ENCODE measurements at regions not wholly inside any gene's neighbourhood (a gene's known extent, or its start where the extent isn't known, plus 50 kb on each side); places are given as distances from the start of the nearest gene placed in this dataset.

- peaks cover 9% of the 10 kb centered on the region for H3K9me3 Mint-ChIP-seq
- DNase-seq (ENCODE audit: low spot score) (no peak), ATAC-seq (no peak)
- no peak for TF ChIP-seq E2F1 (CRISPR knock-in tag; IDR thresholded peaks at IDR 0.05)
- TF ChIP-seq ZBTB43 (CRISPR knock-in tag; IDR thresholded peaks at IDR 0.05): no peak
- TF ChIP-seq ZNF532 (CRISPR knock-in tag; IDR thresholded peaks at IDR 0.05; ENCODE audit: borderline replicate concordance): no peak
- TF ChIP-seq ZNF281 (CRISPR knock-in tag; IDR thresholded peaks at IDR 0.05): no peak
- no peak for TF ChIP-seq OVOL2 (CRISPR knock-in tag; IDR thresholded peaks at IDR 0.05; ENCODE audit: borderline replicate concordance)
- TF ChIP-seq ZNF416 (CRISPR knock-in tag; IDR thresholded peaks at IDR 0.05): no peak
- TF ChIP-seq FOXK1 (CRISPR knock-in tag; IDR thresholded peaks at IDR 0.05): no peak
- TF ChIP-seq CREB1 (CRISPR knock-in tag; IDR thresholded peaks at IDR 0.05): no peak
- TF ChIP-seq TEAD4 (CRISPR knock-in tag; IDR thresholded peaks at IDR 0.05): no peak
- no peak for TF ChIP-seq KAT7 (CRISPR knock-in tag; IDR thresholded peaks at IDR 0.05; ENCODE audit: borderline replicate concordance)
- no peak for TF ChIP-seq JUN (CRISPR knock-in tag; IDR thresholded peaks at IDR 0.05)
- no peak for TF ChIP-seq NR1H2 (CRISPR knock-in tag; IDR thresholded peaks at IDR 0.05)
- TF ChIP-seq JAZF1 (CRISPR knock-in tag; IDR thresholded peaks at IDR 0.05): no peak
- TF ChIP-seq ZNF423 (CRISPR knock-in tag; IDR thresholded peaks at IDR 0.05): no peak
- TF ChIP-seq NFE2L1 (CRISPR knock-in tag; IDR thresholded peaks at IDR 0.05): no peak
- H3K27me3 Mint-ChIP-seq (ENCODE audit: low read depth): no peaks in the 10 kb centered on the region
- ChIA-PET POLR2A (no interaction called here), CTCF (no interaction called here)
- H3K4me3 Mint-ChIP-seq: no peak overlapping the region
- no peak overlapping the region for H3K27ac Mint-ChIP-seq
- peaks cover 4% of the 10 kb centered on the region; the same call in 1 of the 2 replicates for H3K36me3 Mint-ChIP-seq
- H3K4me1 Mint-ChIP-seq: no peaks in the 10 kb centered on the region
These were observed 114.2 kb downstream of the RAP2A start for GRCh38 chr13:97548138-97548537.

GRCh38 chr13:97548711-97549110, 114.7 kb downstream of the RAP2A start:
- DNase-seq (ENCODE audit: low spot score) (no peak), ATAC-seq (no peak)
- Mint-ChIP-seq H3K27me3 (ENCODE audit: low read depth) (no peaks in the 10 kb centered on the region), H3K9me3 (peaks cover 9% of the 10 kb centered on the region), H3K36me3 (peaks cover 4% of the 10 kb centered on the region; the same call in 1 of the 2 replicates), H3K4me1 (no peaks in the 10 kb centered on the region), H3K4me3 (no peak overlapping the region), H3K27ac (no peak overlapping the region)
- CTCF ChIA-PET: interaction anchor here (0.5 kb wide), 1 partner anchor 258 kb away, joined by 4 read pairs; no protein-coding TSS in a partner anchor
- TF ChIP-seq SP1 (CRISPR knock-in tag; conservative IDR thresholded peaks at IDR 0.05): no peak
- TF ChIP-seq TP53 (CRISPR knock-in tag; IDR thresholded peaks at IDR 0.05): no peak
- no peak for TF ChIP-seq JAZF1 (CRISPR knock-in tag; IDR thresholded peaks at IDR 0.05)
- no peak for TF ChIP-seq ATF2 (CRISPR knock-in tag; IDR thresholded peaks at IDR 0.05; ENCODE audit: borderline replicate concordance, low read depth)
- no peak for TF ChIP-seq ZNF121 (CRISPR knock-in tag; IDR thresholded peaks at IDR 0.05)
- TF ChIP-seq CREB1 (CRISPR knock-in tag; IDR thresholded peaks at IDR 0.05): no peak
- no peak for TF ChIP-seq CTCF (IDR thresholded peaks at IDR 0.05)
- TF ChIP-seq HMGXB4 (CRISPR knock-in tag; IDR thresholded peaks at IDR 0.05): no peak
- TF ChIP-seq ELF4 (CRISPR knock-in tag; IDR thresholded peaks at IDR 0.05; ENCODE audit: low read depth): no peak
- TF ChIP-seq RORB (CRISPR knock-in tag; IDR thresholded peaks at IDR 0.05): no peak
- POLR2A ChIA-PET: no interaction called here
